Mammary epithelial cell (primary cell): ENCODE measurements at regions not wholly inside any gene's neighbourhood (a gene's known extent, or its start where the extent isn't known, plus 50 kb on each side); places are given as distances from the start of the nearest gene placed in this dataset.

Source experiments
- CTCF ChIP-seq, 2 donors: IDR thresholded peaks in 1 of 2; conservative IDR thresholded peaks in 1 of 2; 2 replicates each; pipeline ENCODE4 v1.5.1; 2011 to 2012; ENCODE audit warnings: inconsistent platforms in 2 of 2, low read length in 2 of 2, mild to moderate bottlenecking in 2 of 2, control low read depth in 1 of 2, low read depth in 1 of 2; ENCODE audit not compliant: insufficient read depth in 1 of 2; ENCODE audit errors: extremely low read depth in 1 of 2
- EZH2 ChIP-seq: IDR thresholded peaks from 2 replicates; pipeline ENCODE4 v1.6.1; 2012; ENCODE audit warnings: low read length, inconsistent platforms, borderline replicate concordance

- TF ChIP-seq CTCF (conservative IDR thresholded peaks at IDR 0.05 in 1 of 2, IDR thresholded peaks at IDR 0.05 in 1 of 2; ENCODE audit: extremely low read depth in 1 of 2, insufficient read depth in 1 of 2, low read depth in 1 of 2, low read length in 2 of 2) (no peak), EZH2 (no peak)
These were observed 1431.3 kb upstream of the CDH8 start for GRCh38 chr16:63467513-63467912.
